DND-41 (cell line): ENCODE measurements at regions not wholly inside any gene's neighbourhood (a gene's known extent, or its start where the extent isn't known, plus 50 kb on each side); places are given as distances from the start of the nearest gene placed in this dataset.

Experiments
- ATAC-seq: fragments of 200-7000 bp; cut with Tn5 transposase; 3 replicates; pipeline ENCODE4 v1.9.1; 2021; ENCODE audit warnings: low read depth; ENCODE audit not compliant: insufficient read depth
- DNase-seq: peaks from one replicate; pipeline ENCODE4 v3.0.0-alpha.2; 2020
- H2AFZ ChIP-seq: 2 replicates; pipeline ENCODE4 v1.6.0; 2012; ENCODE audit warnings: low read depth, low read length
- H3K27ac ChIP-seq: 2 replicates; pipeline ENCODE4 v1.5.1; 2012; ENCODE audit warnings: low read length, inconsistent platforms
- H3K27me3 ChIP-seq: fragments of 200-600 bp; sonication (generic); 2 replicates; pipeline ENCODE4 v1.6.0; 2012; ENCODE audit warnings: low read length, mild to moderate bottlenecking, inconsistent platforms; ENCODE audit not compliant: insufficient read depth, poor library complexity
- H3K36me3 ChIP-seq: 2 replicates; pipeline ENCODE4 v1.5.1; 2012; ENCODE audit warnings: low read length, inconsistent platforms; ENCODE audit not compliant: insufficient read depth
- H3K4me1 ChIP-seq: 2 replicates; pipeline ENCODE4 v1.5.1; 2012; ENCODE audit warnings: mild to moderate bottlenecking, low read length; ENCODE audit not compliant: insufficient read depth
- H3K4me2 ChIP-seq: 2 replicates; pipeline ENCODE4 v1.6.0; 2012; ENCODE audit warnings: mild to moderate bottlenecking, moderate library complexity, low read length, inconsistent platforms; ENCODE audit not compliant: insufficient read depth
- H3K4me3 ChIP-seq, 2 experiments: fragments of 200-600 bp in 1 of 2; shearing (Covaris generic) in 1 of 2; 2 replicates each; pipeline ENCODE4 v1.5.1; 2012 to 2016; ENCODE audit warnings: inconsistent platforms in 2 of 2, low read length in 2 of 2, mild to moderate bottlenecking in 2 of 2, low read depth in 1 of 2, moderate library complexity in 1 of 2
- H3K79me2 ChIP-seq: 2 replicates; pipeline ENCODE4 v1.6.0; 2012; ENCODE audit warnings: low read length, inconsistent platforms; ENCODE audit not compliant: insufficient read depth
- H3K9ac ChIP-seq: 2 replicates; pipeline ENCODE4 v1.6.0; 2012; ENCODE audit warnings: low read depth, mild to moderate bottlenecking, inconsistent platforms, low read length, moderate library complexity
- H3K9me3 ChIP-seq: 2 replicates; pipeline ENCODE4 v1.5.1; 2012; ENCODE audit warnings: low read length, moderate library complexity, mild to moderate bottlenecking, inconsistent platforms; ENCODE audit not compliant: insufficient read depth, severe bottlenecking
- H4K20me1 ChIP-seq: 2 replicates; pipeline ENCODE4 v1.6.0; 2012; ENCODE audit warnings: low read length; ENCODE audit not compliant: insufficient read depth
- EZH2 ChIP-seq: IDR thresholded peaks from 3 replicates; pipeline ENCODE4 v1.6.1; 2012; ENCODE audit warnings: borderline replicate concordance, low read depth, mild to moderate bottlenecking, moderate library complexity, low read length, inconsistent platforms; ENCODE audit not compliant: severe bottlenecking
- TF ChIP-seq, protein P1 (sequence below): IDR thresholded peaks from 2 replicates; pipeline ENCODE4 v1.5.1; 2012; ENCODE audit warnings: borderline replicate concordance, low read length, moderate library complexity, mild to moderate bottlenecking; ENCODE audit not compliant: poor library complexity, severe bottlenecking; ENCODE audit errors: extremely low read depth

DNA sequence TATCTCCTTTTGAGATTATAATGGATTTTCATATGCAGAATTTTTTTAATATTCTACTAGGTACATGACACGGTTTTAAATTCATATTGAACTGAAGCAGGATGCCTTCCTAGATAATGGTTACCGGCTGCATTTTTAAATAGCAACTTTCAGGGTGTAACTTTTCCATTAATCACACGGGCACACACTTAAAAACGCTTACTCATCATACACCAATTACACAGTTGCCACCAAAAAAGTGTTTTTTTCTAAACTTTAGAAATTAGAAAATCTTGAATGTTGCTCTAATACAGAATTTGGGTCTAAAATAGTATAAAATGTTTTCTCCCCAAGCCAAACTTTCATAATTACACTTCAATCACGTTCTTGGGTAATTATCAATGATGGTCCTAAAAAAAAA, 149.1 kb upstream of the RNF32 start:
- DNase-seq = no peak
- Histone ChIP-seq H3K9me3 (no peaks in the 10 kb centered on the region), H3K27ac (no peak overlapping the region), H3K4me2 (no peak overlapping the region), H3K4me3 (no peak overlapping the region), H3K27me3 (peaks cover 5% of the 10 kb centered on the region), H3K4me1 (peaks cover 9% of the 10 kb centered on the region), H2AFZ (no peak overlapping the region), H3K79me2 (no peaks in the 10 kb centered on the region), H3K9ac (no peak overlapping the region), H3K36me3 (no peaks in the 10 kb centered on the region), H4K20me1 (no peaks in the 10 kb centered on the region)
- no peak for ATAC-seq
- TF ChIP-seq EZH2 = no peak
- TF ChIP-seq, protein P1, sequence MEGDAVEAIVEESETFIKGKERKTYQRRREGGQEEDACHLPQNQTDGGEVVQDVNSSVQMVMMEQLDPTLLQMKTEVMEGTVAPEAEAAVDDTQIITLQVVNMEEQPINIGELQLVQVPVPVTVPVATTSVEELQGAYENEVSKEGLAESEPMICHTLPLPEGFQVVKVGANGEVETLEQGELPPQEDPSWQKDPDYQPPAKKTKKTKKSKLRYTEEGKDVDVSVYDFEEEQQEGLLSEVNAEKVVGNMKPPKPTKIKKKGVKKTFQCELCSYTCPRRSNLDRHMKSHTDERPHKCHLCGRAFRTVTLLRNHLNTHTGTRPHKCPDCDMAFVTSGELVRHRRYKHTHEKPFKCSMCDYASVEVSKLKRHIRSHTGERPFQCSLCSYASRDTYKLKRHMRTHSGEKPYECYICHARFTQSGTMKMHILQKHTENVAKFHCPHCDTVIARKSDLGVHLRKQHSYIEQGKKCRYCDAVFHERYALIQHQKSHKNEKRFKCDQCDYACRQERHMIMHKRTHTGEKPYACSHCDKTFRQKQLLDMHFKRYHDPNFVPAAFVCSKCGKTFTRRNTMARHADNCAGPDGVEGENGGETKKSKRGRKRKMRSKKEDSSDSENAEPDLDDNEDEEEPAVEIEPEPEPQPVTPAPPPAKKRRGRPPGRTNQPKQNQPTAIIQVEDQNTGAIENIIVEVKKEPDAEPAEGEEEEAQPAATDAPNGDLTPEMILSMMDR = no peak

DNA sequence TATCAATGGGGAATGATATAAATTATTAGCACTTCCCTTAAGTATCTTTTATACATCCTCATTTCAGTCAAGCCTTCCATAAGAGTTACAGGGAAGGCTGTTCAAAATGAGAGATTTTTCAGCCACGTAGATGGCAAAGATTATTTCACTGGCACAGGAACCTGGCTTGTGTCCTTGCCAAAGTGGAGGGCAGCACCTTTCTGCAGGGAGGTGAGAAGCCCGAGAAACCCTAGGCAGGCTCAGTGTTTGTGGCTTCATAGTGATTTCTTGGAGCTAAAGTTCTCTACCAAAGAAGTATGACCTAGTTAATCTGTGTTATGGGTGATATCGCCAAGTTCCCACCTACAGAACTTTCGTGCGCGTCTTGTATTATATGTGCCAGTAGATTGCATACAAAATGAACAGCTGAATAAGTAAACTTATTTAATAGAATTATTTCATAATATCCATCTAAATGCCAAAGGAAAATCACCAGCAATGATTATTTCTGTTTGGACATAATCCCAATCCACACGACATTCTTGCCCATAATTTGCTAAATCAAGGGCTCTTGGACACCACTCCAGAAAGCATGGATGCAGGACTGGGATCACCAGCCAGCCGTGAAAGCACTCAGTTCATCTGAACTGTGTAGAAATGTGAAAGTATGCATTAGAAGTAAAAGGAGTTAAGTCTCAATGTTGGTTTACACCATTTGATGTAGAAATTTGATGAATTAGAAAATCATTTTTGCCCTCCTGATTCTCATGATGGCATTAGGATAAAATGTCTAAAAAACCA, 150.4 kb upstream of the RNF32 start:
- Histone ChIP-seq H3K4me1 (peaks cover 9% of the 10 kb centered on the region), H3K27me3 (peaks cover 5% of the 10 kb centered on the region), H3K4me3 (no peak overlapping the region), H4K20me1 (no peaks in the 10 kb centered on the region), H2AFZ (no peak overlapping the region), H3K79me2 (no peaks in the 10 kb centered on the region), H3K4me2 (no peak overlapping the region), H3K27ac (no peak overlapping the region), H3K9ac (no peak overlapping the region), H3K9me3 (no peaks in the 10 kb centered on the region), H3K36me3 (no peaks in the 10 kb centered on the region)
- no peak for DNase-seq
- ATAC-seq = no peak
- no peak for TF ChIP-seq EZH2
- TF ChIP-seq, protein P1 = no peak

DNA sequence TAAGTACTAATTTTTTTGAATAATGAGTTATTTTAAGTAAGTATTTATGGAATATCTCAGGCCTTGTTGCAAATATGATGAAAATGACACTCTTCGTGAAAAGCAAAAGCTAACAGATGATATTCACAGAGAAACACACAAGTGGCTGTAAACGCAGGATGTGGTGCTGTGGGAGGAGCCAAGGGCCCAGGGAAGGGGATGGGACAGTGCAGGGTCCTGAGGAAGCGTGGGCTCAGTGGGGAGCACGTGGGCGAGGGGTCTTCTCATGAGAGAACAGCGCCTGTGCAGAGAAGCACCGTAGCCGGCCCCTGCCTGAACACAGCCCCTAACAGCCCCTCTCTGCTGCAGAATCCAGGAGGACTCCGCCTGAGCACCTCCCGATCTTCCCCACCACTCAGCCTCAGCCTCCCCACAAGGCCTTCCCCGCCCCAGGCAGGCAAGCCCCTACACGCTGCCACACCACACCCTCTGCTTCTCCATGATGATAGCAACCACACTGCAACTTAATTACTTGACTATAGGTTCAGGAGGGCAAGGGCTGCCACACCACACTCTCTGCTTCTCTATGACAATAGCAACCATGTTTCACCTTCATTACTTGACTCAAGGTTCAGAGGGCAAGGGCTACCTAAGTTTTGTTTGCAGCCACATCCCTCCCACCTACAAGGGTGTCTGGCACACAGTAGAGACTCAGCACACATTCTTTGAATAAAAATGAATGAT, 152.6 kb upstream of the RNF32 start:
- no peak for TF ChIP-seq EZH2
- TF ChIP-seq, protein P1 = no peak
- H3K36me3 ChIP-seq = no peaks in the 10 kb centered on the region
- peaks cover 9% of the 10 kb centered on the region for H3K4me1 ChIP-seq
- peak; percentile 29 for DNase-seq
- no peaks in the 10 kb centered on the region for H3K9me3 ChIP-seq
- peak overlapping the region; percentile 22; the same call in 1 of the 2 replicates for H2AFZ ChIP-seq
- H3K27me3 ChIP-seq = no peaks in the 10 kb centered on the region
- no peak overlapping the region for H3K9ac ChIP-seq
- no peak overlapping the region; a peak in 1 of 4 replicates for H3K4me3 ChIP-seq
- H3K79me2 ChIP-seq = no peaks in the 10 kb centered on the region
- peak; percentile 81 for ATAC-seq
- no peaks in the 10 kb centered on the region for H4K20me1 ChIP-seq
- H3K4me2 ChIP-seq = no peak overlapping the region; the same call in 1 of the 2 replicates
- H3K27ac ChIP-seq = no peak overlapping the region
